Activated CD8-positive, alpha-beta memory T cell treated with anti-CD3 and anti-CD28 coated beads for 48 hours (primary cell): ENCODE measurements at regions not wholly inside any gene's neighbourhood (a gene's known extent, or its start where the extent isn't known, plus 50 kb on each side); places are given as distances from the start of the nearest gene placed in this dataset.

Experiments used
- DNase-seq, 3 experiments: peaks; one replicate each; pipeline ENCODE4 v3.0.0-alpha.2; 2020; ENCODE audit warnings: low read depth in 2 of 3, low spot score in 2 of 3

DNA sequence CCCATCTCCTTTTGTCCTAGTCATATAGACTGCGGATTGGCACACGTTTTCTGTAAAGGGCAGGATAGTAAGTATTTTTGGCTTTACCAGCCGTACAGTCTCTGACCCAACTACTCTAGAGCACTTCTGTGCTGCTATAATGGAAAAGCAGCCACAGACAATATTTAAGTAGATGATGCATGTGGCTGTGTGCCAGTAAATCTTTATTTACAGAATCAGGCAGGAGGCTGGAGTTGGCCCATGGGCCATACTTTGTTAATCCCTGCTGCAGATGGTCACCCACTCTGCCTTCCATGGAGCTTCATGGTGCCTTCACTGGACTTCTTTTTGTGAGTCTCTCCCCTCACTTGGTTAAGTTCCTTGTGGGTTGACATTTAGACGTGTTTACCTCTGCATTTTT is 584.5 kb upstream of the TBX3 start:
- DNase-seq, result no peak

- DNase-seq, result no peak
These were observed 583.9 kb upstream of the TBX3 start for GRCh38 chr12:115267891-115268290.

GRCh38 chr12:115267464-115267863 is 583.5 kb upstream of the TBX3 start:
- no peak for DNase-seq

- no peak for DNase-seq
These were observed 580.6 kb upstream of the TBX3 start for GRCh38 chr12:115264605-115265004.

- DNase-seq, result no peak
These were observed 577.9 kb upstream of the TBX3 start for GRCh38 chr12:115261691-115262398.

- no peak for DNase-seq
These were observed 577.0 kb upstream of the TBX3 start for GRCh38 chr12:115260762-115261675.

DNA sequence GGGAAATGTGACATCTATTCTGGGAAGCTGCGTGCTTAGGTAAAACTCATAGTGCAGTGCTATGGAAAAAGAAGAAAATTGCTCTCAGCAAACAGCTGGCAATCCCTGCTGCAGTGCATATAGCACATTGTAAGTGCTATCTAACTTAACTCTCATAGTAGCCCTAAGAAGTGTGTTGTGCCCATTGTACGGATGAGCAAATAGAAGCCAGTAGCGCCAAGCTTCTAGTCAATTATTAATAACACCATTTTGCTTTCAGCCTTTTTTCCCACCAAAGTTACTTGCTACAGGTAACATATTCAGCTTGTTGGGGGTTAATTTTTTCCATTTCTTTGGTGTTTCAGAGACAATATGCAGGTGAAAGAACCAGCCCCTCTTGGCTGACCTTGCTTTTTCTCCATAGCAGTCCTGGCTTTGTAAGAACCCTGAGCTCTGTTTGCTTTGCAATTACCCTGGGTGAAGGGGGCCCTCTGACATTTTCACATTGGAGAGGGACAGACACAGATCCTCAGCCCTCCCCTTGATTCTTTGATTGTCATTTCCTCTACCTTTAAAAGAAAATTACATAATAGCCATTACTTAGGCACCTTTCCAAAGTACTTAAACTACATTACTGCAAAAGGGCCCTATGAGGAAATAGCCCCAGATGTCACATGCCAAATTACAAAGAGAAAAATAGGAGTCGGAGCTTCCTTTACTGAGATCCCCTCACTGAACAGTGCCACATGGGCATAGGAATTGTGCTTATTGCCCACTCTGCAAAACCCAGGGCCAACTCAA is 576.2 kb upstream of the TBX3 start:
- no peak for DNase-seq

- DNase-seq, result no peak
These were observed 573.8 kb upstream of the TBX3 start for GRCh38 chr12:115257791-115258190.

GRCh38 chr12:115255962-115256361 is 572.0 kb upstream of the TBX3 start:
- DNase-seq, result no peak

DNA sequence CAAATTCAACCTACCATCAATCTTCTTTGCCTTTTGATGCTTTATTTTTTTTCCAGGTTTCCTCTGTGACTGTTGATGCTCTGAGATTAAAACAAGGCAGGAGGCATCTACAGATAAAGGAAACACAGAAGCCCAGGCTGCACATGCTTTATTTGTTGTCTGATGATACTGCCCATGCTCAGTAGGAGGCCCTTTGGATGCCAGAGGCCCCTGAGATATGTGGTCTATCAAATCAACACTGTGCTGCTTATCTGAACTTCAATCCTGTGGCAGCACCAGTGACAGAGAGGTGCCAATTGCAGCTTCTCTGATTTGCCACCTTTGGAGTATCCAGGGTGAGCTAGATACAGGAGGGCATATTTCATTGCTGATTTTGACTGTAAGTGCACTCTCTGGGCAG is 571.3 kb upstream of the TBX3 start:
- DNase-seq, result no peak

GRCh38 chr12:115253049-115253448 is 569.1 kb upstream of the TBX3 start:
- DNase-seq, result no peak

DNA sequence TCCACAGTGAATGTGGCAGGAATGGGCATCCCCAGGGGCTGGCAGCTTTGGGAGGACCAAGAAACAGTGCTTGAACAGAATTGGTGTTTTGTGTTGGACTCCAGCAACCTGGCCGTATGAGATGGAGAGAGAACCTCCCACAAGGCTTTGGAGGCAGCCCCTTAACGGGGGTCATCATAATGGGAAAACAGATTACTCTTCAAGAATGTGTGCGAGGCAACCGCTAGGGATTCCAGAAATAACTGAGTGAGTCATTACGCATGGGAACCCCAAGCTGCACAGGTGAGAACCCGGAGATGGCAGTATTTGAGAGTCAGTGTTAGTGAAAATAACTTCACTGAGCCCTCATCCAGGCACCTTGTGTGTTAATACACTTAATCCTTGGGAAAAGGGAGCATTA is 567.8 kb upstream of the TBX3 start:
- no peak for DNase-seq

GRCh38 chr12:115249671-115250278 is 565.8 kb upstream of the TBX3 start:
- DNase-seq, result no peak

- no peak for DNase-seq
These were observed 561.0 kb upstream of the TBX3 start for GRCh38 chr12:115245020-115245419.

DNA sequence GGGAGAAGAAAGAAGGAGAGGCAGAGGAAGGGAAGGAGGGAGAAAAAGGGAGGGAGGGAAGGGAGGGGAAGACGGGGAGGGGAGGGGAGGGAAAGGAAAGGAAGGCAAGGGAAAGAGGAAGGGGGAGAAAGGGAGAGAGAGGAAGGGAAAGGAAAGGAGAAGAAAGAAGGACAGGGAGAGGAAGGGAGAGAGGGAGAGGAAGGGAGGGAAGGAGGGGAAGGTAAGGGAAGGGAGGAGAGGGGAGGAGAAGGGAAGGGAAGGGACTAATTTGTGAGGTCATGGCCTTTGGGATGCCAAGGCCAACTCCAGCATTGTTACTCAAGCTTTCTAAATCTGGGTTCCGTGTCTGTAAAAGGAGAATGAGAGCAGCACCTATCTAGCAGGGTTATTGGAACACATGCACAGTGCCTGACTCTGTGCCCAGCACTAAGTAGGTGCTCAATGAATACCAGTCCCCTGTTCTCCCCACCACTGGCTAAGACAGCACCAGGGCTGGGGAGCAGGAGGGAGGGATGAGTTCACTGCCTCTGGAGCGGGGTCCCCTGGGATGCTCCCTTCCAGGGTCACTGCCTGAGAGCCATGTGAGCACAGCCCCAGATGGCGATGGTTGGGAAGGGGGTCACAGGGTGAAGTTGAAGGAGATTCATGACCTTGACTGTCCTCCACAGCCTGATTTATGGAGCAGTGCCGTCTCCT is 560.1 kb upstream of the TBX3 start:
- DNase-seq, result no peak

GRCh38 chr12:115240251-115240650 is 556.3 kb upstream of the TBX3 start:
- DNase-seq, result no peak

DNA sequence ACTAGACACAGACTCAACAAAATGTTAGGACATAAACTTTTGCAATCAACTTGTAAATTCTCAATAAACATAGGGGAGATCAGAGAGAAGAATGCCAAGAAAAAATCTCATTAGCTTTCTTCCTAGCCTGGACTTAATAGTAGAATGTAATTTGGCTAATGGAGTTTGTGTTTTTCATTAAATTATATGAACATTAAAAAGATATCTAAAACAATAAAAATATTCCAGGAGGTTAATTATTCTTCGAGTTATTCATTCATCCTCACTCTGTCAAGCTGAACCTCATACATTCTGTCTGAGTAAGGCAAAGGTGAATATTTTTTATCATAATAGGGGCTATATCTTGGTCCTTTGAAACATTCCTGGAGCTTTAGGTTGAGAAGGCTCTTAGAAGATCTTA is 551.9 kb upstream of the TBX3 start:
- DNase-seq, result no peak

DNA sequence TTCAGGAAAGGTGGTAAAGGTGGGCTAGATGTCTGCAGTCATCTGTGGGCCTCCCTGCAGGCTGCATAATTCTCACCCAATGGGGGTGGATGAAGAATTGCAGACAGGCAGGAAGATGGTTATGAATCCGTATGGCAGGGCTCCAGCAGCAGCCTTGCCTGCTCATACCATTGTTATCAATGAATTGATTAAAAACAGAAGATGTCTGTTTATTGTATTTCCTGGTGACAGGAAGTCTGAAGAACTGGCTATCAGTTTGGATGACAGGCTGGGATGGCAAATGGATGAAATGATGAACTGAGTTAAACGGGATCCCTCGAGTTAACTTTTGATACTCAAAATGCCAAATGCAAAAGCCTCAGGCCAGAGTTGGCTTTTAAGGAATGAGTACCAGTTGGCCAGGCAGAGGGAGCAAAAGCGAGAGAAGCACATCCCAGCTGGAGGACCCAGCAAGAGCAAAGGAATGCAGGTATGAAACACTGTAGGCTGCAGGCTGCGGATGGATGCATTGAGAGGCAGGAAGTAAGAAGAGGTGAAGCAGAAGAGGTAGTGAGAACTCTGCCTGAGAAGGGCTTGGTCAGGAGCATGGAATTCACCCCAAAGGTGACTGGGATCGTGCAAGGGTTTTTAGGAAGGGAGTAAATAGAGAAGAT is 550.0 kb upstream of the TBX3 start:
- no peak for DNase-seq

GRCh38 chr12:115232455-115233156 is 548.6 kb upstream of the TBX3 start:
- no peak for DNase-seq

DNA sequence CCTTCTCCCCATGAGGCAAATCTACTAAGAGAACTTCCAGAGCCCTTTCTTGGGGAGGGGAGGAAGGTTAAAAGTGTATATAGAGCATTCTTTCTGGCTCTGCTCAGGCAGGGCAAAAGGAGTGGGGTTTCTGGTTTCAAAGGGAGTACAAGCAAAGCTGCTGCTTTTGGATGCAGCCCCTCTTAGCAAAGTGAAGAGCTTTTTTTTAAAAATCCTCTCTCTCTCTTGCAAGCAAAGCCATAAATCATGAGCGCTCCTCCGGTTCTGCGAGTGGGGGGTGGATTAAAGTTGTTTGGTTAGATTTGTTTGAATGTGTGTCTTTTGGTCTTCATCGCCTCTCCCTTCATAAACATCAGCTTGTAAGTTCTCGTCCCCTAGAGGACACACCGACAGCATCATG is 546.6 kb upstream of the TBX3 start:
- no peak for DNase-seq
